H1 (cell line): ENCODE measurements at regions not wholly inside any gene's neighbourhood (a gene's known extent, or its start where the extent isn't known, plus 50 kb on each side); places are given as distances from the start of the nearest gene placed in this dataset.

Source experiments
- CBX5 ChIP-seq: fragments of 300-800, 300-1000 bp; sonication (generic); IDR thresholded peaks from 2 replicates; pipeline ENCODE4 v1.7.1; 2016; ENCODE audit warnings: antibody characterized with exemption, low read length, low read depth
- GABPA ChIP-seq: IDR thresholded peaks from 2 replicates; pipeline ENCODE4 v1.6.1; 2011; ENCODE audit warnings: mild to moderate bottlenecking, low read length, moderate library complexity, borderline replicate concordance; ENCODE audit not compliant: insufficient read depth
- HDAC2 ChIP-seq, 2 experiments: fragments of 300-600 bp in 1 of 2; sonication (generic) in 1 of 2; IDR thresholded peaks; 2 replicates each; pipeline ENCODE4 v1.6.1; 2011 to 2012; ENCODE audit warnings: low read depth in 2 of 2, low read length in 2 of 2, mild to moderate bottlenecking in 2 of 2, moderate library complexity in 2 of 2, borderline replicate concordance in 1 of 2, inconsistent platforms in 1 of 2
- KDM5A ChIP-seq: fragments of 200-600 bp; IDR thresholded peaks from 2 replicates; pipeline ENCODE4 v1.7.1; 2012; ENCODE audit warnings: mild to moderate bottlenecking, low read length, inconsistent platforms, mixed read lengths
- RBBP5 ChIP-seq: IDR thresholded peaks from 2 replicates; pipeline ENCODE4 v1.7.1; 2012; ENCODE audit warnings: low read depth, mild to moderate bottlenecking, inconsistent platforms, low read length, moderate library complexity, borderline replicate concordance
- RFX5 ChIP-seq: IDR thresholded peaks from 2 replicates; pipeline ENCODE4 v1.6.1; 2011; ENCODE audit warnings: low read depth, low read length, improper control_type of control experiment, borderline replicate concordance
- TF ChIP-seq, protein P1 (sequence below): fragments of 300-600 bp; sonication (generic); IDR thresholded peaks from 2 replicates; pipeline ENCODE4 v1.7.1; 2012; ENCODE audit warnings: low read length, moderate library complexity, mild to moderate bottlenecking, inconsistent platforms; ENCODE audit not compliant: insufficient replicate concordance
- TF ChIP-seq, protein P2 (sequence below): IDR thresholded peaks from 2 replicates; pipeline ENCODE4 v1.6.1; 2012; ENCODE audit warnings: inconsistent platforms

DNA sequence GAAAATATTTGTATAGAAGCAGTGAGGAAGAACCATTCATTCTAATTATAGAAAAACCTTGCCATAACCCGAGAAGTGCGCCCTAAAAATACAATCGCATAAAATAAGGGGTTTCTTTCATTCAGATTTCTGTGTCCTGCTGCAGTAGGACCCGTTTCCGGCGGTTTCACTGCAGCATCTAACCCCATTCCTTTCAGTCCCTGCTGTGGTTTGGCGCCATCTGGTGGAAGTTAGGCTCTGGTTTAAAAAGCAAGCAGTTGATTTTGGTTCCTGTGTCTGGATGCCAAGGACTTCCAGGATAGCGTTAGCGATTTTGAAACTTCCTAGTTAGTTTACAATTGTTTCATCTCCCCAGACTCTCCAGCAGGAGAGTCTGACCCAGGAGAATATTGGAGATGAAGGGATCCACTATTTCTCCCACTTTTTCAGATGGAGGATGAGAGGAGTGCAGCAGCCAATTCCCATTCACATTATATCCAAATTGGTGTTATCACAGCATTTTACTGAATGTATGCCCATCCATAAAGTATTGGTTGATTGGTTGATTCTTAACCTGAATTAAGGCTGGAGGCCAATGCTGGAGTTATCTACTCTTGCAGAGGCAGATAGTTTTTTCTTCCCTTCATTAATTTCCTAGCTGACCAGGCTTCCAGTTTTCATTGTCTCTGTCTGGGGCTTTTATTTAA is 128.8 kb upstream of the CACNA2D1 start (continued):
- TF ChIP-seq, protein P1, sequence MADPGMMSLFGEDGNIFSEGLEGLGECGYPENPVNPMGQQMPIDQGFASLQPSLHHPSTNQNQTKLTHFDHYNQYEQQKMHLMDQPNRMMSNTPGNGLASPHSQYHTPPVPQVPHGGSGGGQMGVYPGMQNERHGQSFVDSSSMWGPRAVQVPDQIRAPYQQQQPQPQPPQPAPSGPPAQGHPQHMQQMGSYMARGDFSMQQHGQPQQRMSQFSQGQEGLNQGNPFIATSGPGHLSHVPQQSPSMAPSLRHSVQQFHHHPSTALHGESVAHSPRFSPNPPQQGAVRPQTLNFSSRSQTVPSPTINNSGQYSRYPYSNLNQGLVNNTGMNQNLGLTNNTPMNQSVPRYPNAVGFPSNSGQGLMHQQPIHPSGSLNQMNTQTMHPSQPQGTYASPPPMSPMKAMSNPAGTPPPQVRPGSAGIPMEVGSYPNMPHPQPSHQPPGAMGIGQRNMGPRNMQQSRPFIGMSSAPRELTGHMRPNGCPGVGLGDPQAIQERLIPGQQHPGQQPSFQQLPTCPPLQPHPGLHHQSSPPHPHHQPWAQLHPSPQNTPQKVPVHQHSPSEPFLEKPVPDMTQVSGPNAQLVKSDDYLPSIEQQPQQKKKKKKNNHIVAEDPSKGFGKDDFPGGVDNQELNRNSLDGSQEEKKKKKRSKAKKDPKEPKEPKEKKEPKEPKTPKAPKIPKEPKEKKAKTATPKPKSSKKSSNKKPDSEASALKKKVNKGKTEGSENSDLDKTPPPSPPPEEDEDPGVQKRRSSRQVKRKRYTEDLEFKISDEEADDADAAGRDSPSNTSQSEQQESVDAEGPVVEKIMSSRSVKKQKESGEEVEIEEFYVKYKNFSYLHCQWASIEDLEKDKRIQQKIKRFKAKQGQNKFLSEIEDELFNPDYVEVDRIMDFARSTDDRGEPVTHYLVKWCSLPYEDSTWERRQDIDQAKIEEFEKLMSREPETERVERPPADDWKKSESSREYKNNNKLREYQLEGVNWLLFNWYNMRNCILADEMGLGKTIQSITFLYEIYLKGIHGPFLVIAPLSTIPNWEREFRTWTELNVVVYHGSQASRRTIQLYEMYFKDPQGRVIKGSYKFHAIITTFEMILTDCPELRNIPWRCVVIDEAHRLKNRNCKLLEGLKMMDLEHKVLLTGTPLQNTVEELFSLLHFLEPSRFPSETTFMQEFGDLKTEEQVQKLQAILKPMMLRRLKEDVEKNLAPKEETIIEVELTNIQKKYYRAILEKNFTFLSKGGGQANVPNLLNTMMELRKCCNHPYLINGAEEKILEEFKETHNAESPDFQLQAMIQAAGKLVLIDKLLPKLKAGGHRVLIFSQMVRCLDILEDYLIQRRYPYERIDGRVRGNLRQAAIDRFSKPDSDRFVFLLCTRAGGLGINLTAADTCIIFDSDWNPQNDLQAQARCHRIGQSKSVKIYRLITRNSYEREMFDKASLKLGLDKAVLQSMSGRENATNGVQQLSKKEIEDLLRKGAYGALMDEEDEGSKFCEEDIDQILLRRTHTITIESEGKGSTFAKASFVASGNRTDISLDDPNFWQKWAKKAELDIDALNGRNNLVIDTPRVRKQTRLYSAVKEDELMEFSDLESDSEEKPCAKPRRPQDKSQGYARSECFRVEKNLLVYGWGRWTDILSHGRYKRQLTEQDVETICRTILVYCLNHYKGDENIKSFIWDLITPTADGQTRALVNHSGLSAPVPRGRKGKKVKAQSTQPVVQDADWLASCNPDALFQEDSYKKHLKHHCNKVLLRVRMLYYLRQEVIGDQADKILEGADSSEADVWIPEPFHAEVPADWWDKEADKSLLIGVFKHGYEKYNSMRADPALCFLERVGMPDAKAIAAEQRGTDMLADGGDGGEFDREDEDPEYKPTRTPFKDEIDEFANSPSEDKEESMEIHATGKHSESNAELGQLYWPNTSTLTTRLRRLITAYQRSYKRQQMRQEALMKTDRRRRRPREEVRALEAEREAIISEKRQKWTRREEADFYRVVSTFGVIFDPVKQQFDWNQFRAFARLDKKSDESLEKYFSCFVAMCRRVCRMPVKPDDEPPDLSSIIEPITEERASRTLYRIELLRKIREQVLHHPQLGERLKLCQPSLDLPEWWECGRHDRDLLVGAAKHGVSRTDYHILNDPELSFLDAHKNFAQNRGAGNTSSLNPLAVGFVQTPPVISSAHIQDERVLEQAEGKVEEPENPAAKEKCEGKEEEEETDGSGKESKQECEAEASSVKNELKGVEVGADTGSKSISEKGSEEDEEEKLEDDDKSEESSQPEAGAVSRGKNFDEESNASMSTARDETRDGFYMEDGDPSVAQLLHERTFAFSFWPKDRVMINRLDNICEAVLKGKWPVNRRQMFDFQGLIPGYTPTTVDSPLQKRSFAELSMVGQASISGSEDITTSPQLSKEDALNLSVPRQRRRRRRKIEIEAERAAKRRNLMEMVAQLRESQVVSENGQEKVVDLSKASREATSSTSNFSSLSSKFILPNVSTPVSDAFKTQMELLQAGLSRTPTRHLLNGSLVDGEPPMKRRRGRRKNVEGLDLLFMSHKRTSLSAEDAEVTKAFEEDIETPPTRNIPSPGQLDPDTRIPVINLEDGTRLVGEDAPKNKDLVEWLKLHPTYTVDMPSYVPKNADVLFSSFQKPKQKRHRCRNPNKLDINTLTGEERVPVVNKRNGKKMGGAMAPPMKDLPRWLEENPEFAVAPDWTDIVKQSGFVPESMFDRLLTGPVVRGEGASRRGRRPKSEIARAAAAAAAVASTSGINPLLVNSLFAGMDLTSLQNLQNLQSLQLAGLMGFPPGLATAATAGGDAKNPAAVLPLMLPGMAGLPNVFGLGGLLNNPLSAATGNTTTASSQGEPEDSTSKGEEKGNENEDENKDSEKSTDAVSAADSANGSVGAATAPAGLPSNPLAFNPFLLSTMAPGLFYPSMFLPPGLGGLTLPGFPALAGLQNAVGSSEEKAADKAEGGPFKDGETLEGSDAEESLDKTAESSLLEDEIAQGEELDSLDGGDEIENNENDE: no peak
- TF ChIP-seq HDAC2 (IDR thresholded peaks at IDR 0.05; ENCODE audit: borderline replicate concordance in 1 of 2, low read depth in 2 of 2, low read length in 2 of 2) (no peak), GABPA (no peak), CBX5 (no peak), RBBP5 (no peak), RFX5 (no peak), KDM5A (no peak)
- TF ChIP-seq, protein P2, sequence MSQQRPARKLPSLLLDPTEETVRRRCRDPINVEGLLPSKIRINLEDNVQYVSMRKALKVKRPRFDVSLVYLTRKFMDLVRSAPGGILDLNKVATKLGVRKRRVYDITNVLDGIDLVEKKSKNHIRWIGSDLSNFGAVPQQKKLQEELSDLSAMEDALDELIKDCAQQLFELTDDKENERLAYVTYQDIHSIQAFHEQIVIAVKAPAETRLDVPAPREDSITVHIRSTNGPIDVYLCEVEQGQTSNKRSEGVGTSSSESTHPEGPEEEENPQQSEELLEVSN: no peak
